Fibroblast of lung (primary cell): ENCODE measurements at regions not wholly inside any gene's neighbourhood (a gene's known extent, or its start where the extent isn't known, plus 50 kb on each side); places are given as distances from the start of the nearest gene placed in this dataset.

ENCODE experiments used
- CTCF ChIP-seq, 2 donors: IDR thresholded peaks in 1 of 2; conservative IDR thresholded peaks in 1 of 2; 1 replicate in 1 of 2; 2 replicates in 1 of 2; pipeline ENCODE4 v1.5.1; 2011 to 2012; ENCODE audit warnings: low read length in 2 of 2, control low read depth in 1 of 2, inconsistent platforms in 1 of 2, low read depth in 1 of 2, mild to moderate bottlenecking in 1 of 2
- EZH2 ChIP-seq: IDR thresholded peaks from 2 replicates; pipeline ENCODE4 v1.5.1; 2012; ENCODE audit warnings: low read length, control low read depth, mild to moderate bottlenecking; ENCODE audit errors: missing control alignments

- TF ChIP-seq EZH2 = no peak
- no peak for TF ChIP-seq CTCF (conservative IDR thresholded peaks at IDR 0.05 in 1 of 2, IDR thresholded peaks at IDR 0.05 in 1 of 2; ENCODE audit: low read depth in 1 of 2, low read length in 2 of 2)
These were observed 58.4 kb upstream of the GALR1 start for GRCh38 chr18:77191071-77191751.
